CD4-positive, alpha-beta T cell (primary cell): ENCODE measurements at regions not wholly inside any gene's neighbourhood (a gene's known extent, or its start where the extent isn't known, plus 50 kb on each side); places are given as distances from the start of the nearest gene placed in this dataset.

Source experiments
- ATAC-seq: fragments of 200-7000 bp; cut with Tn5 transposase; one replicate; pipeline ENCODE4 v1.10.0; 2022; ENCODE audit warnings: mild to moderate bottlenecking; ENCODE audit not compliant: poor library complexity
- CTCF ChIA-PET: fragments of 350-600 bp; sonication (Branson Sonifier 250); formaldehyde crosslinking; loops from one replicate; lab custom pipeline; 2021; ENCODE audit warnings: antibody characterized with exemption, inconsistent platforms; lab: Charles Lee
- POLR2A ChIA-PET: fragments of 350-600 bp; sonication (Branson Sonifier 250); formaldehyde crosslinking; loops from one replicate; lab custom pipeline; 2021; ENCODE audit warnings: antibody characterized with exemption, inconsistent platforms; lab: Charles Lee
- DNase-seq, 14 experiments: peaks; one replicate each; pipeline ENCODE4 v3.0.0-alpha.2; 2013 to 2020; ENCODE audit warnings: mixed read lengths in 2 of 14
- H3K27ac ChIP-seq, 2 donors: one replicate each; pipeline versions ENCODE4 v1.5.1 to v1.7.0; 2013; ENCODE audit warnings: low read length in 2 of 2, low read depth in 1 of 2, mild to moderate bottlenecking in 1 of 2
- H3K27me3 ChIP-seq, 2 experiments: 1 replicate in 1 of 2; 2 replicates in 1 of 2; pipeline versions ENCODE4 v1.6.1 to v1.7.0; 2013; ENCODE audit warnings: low read length in 2 of 2, control low read depth in 1 of 2, mild to moderate bottlenecking in 1 of 2, moderate library complexity in 1 of 2; ENCODE audit not compliant: insufficient read depth in 2 of 2, control insufficient read depth in 1 of 2
- H3K36me3 ChIP-seq: one replicate; pipeline ENCODE4 v1.6.1; 2013; ENCODE audit warnings: low read length, control low read depth; ENCODE audit not compliant: insufficient read depth
- H3K4me1 ChIP-seq: one replicate; pipeline ENCODE4 v1.6.1; 2013; ENCODE audit warnings: low read length, control low read depth; ENCODE audit not compliant: insufficient read depth
- H3K4me3 ChIP-seq: one replicate; pipeline ENCODE4 v1.5.1; 2013; ENCODE audit warnings: mild to moderate bottlenecking, low read length, moderate library complexity
- H3K9me3 ChIP-seq, 2 experiments: 1 replicate in 1 of 2; 2 replicates in 1 of 2; pipeline versions ENCODE4 v1.6.1 to v1.7.0; 2013; ENCODE audit warnings: low read length in 2 of 2, mild to moderate bottlenecking in 2 of 2, control low read depth in 1 of 2, moderate library complexity in 1 of 2; ENCODE audit not compliant: control insufficient read depth in 1 of 2, insufficient read depth in 1 of 2
- H3K27ac Mint-ChIP-seq: one replicate; pipeline ENCODE4 v1.8.0; 2020; ENCODE audit warnings: mixed read lengths
- H3K27me3 Mint-ChIP-seq: one replicate; pipeline ENCODE4 v1.8.0; 2021; ENCODE audit warnings: mixed read lengths
- H3K36me3 Mint-ChIP-seq: one replicate; pipeline ENCODE4 v1.8.0; 2021; ENCODE audit warnings: low read depth, mixed read lengths
- H3K4me1 Mint-ChIP-seq: one replicate; pipeline ENCODE4 v1.8.0; 2021; ENCODE audit warnings: low read depth, mixed read lengths
- H3K4me3 Mint-ChIP-seq: one replicate; pipeline ENCODE4 v1.8.0; 2020; ENCODE audit warnings: mild to moderate bottlenecking, mixed read lengths
- H3K9me3 Mint-ChIP-seq: one replicate; pipeline ENCODE4 v1.8.0; 2020; ENCODE audit warnings: mixed read lengths
- CTCF ChIP-seq: fragments of 200-600 bp; IDR thresholded peaks from one replicate; pipeline ENCODE4 v1.8.0; 2022; ENCODE audit warnings: antibody characterized with exemption, mild to moderate bottlenecking
- intact Hi-C, 2 experiments: fragments of 100-400 bp; cut with DNase I in 1 of 2; cut with micrococcal nuclease in 1 of 2; formaldehyde crosslinking; loops; one replicate each; pipeline versions ENCODE4 v1.15.1 to v1.9.0; 2023 to 2025; cut with DNase I, micrococcal nuclease

GRCh38 chr4:173696011-173696410 lies 166.0 kb upstream of the HAND2 start:
- ATAC-seq (no peak), DNase-seq (no peak)
- Histone ChIP-seq H3K36me3 (no peaks in the 10 kb centered on the region), H3K27me3 (no peaks in the 10 kb centered on the region), H3K4me3 (no peak overlapping the region), H3K4me1 (no peaks in the 10 kb centered on the region), H3K9me3 (peaks cover 0 to 4% of the 10 kb centered on the region in 2 experiments), H3K27ac (no peak overlapping the region)
- Mint-ChIP-seq H3K9me3 (peaks cover 2% of the 10 kb centered on the region), H3K4me3 (no peak overlapping the region), H3K27ac (no peak overlapping the region), H3K27me3 (no peaks in the 10 kb centered on the region), H3K36me3 (no peaks in the 10 kb centered on the region), H3K4me1 (no peaks in the 10 kb centered on the region)
- CTCF ChIA-PET = no interaction called here
- POLR2A ChIA-PET = no interaction called here
- no peak for TF ChIP-seq CTCF
- intact Hi-C loops = no loop called here

GRCh38 chr4:173685831-173686210 lies 155.8 kb upstream of the HAND2 start:
- no peaks in the 10 kb centered on the region for H3K4me1 Mint-ChIP-seq
- no peak overlapping the region for H3K4me3 Mint-ChIP-seq
- ATAC-seq (no peak), DNase-seq (no peak)
- intact Hi-C loops = no loop called here
- ChIA-PET POLR2A (no interaction called here), CTCF (no interaction called here)
- no peak overlapping the region for H3K4me3 ChIP-seq
- no peaks in the 10 kb centered on the region for H3K36me3 Mint-ChIP-seq
- no peaks in the 10 kb centered on the region for H3K36me3 ChIP-seq
- H3K9me3 ChIP-seq = no peaks in the 10 kb centered on the region
- no peak overlapping the region for H3K27ac Mint-ChIP-seq
- peaks cover 3% of the 10 kb centered on the region for H3K27me3 Mint-ChIP-seq
- no peaks in the 10 kb centered on the region for H3K27me3 ChIP-seq
- H3K9me3 Mint-ChIP-seq = no peaks in the 10 kb centered on the region
- TF ChIP-seq CTCF = no peak
- no peaks in the 10 kb centered on the region for H3K4me1 ChIP-seq
- no peak overlapping the region for H3K27ac ChIP-seq

DNA sequence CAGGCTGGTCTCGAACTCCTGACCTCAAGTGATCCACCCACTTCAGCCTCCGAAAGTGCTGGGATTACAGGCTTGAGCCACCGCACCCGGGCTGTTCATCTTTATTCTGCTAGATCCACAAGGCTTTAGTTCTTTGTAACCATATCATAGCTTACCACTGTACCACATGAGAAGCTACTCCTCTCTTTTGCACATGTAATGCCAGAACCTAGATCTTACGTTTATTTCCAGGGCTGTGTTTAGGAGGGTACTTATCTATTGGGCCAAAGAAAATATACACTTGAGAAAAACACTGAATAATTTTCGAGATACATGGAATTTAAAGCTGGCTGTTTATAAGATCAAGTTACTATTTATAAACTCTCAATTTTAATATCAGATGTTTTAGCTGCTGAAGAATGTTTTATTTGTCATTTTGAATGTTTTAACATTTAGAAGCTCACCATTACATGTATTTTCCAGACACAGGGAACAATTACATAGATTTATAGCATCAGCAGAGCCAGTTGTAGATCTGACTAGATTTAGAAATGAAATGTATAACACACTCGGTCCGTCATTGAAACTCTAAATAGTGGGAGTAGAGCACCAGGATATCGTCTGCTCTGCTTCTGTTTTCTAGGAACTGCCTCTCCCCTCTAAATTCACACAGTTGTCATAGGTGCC lies 155.3 kb upstream of the HAND2 start:
- TF ChIP-seq CTCF = no peak
- ChIA-PET POLR2A (no interaction called here), CTCF (no interaction called here)
- Mint-ChIP-seq H3K27ac (no peak overlapping the region), H3K9me3 (no peaks in the 10 kb centered on the region), H3K4me3 (no peak overlapping the region), H3K36me3 (no peaks in the 10 kb centered on the region), H3K4me1 (no peaks in the 10 kb centered on the region), H3K27me3 (peaks cover 3% of the 10 kb centered on the region)
- intact Hi-C loops = no loop called here
- DNase-seq = no peak
- no peak overlapping the region for H3K4me3 ChIP-seq
- no peak overlapping the region for H3K27ac ChIP-seq
- no peaks in the 10 kb centered on the region for H3K9me3 ChIP-seq
- no peaks in the 10 kb centered on the region for H3K27me3 ChIP-seq
- ATAC-seq = no peak
- H3K4me1 ChIP-seq = no peaks in the 10 kb centered on the region
- H3K36me3 ChIP-seq = no peaks in the 10 kb centered on the region
